Adrenal gland (tissue), 5 donors: ENCODE measurements at regions not wholly inside any gene's neighbourhood (a gene's known extent, or its start where the extent isn't known, plus 50 kb on each side); places are given as distances from the start of the nearest gene placed in this dataset.

Source experiments
- CTCF ChIP-seq, 6 experiments: fragments of 450-650 bp in 4 of 6; fragments of 200-600 bp in 2 of 6; sonication (generic) in 1 of 6; IDR thresholded peaks; 1 replicate in 5 of 6; 2 replicates in 1 of 6; pipeline versions ENCODE4 v1.5.1 to v1.8.0; 2016 to 2021; ENCODE audit warnings: antibody characterized with exemption in 6 of 6, mild to moderate bottlenecking in 2 of 6, moderate library complexity in 1 of 6
- POLR2A ChIP-seq, 2 donors: fragments of 450-650 bp; IDR thresholded peaks; one replicate each; pipeline ENCODE4 v1.6.1; 2017; ENCODE audit warnings: antibody characterized with exemption in 2 of 2, mild to moderate bottlenecking in 2 of 2, moderate library complexity in 1 of 2
- donor health status: DM: no; HTN: no; CAD: no.

GRCh38 chr5:109601736-109602135 is 88.0 kb upstream of the MAN2A1 start:
- TF ChIP-seq CTCF (IDR thresholded peaks at IDR 0.05): no peak
- TF ChIP-seq POLR2A (IDR thresholded peaks at IDR 0.05): no peak
